ENCODE measurements at regions not wholly inside any gene's neighbourhood (a gene's known extent, or its start where the extent isn't known, plus 50 kb on each side); places are given as distances from the start of the nearest gene placed in this dataset.

DNA sequence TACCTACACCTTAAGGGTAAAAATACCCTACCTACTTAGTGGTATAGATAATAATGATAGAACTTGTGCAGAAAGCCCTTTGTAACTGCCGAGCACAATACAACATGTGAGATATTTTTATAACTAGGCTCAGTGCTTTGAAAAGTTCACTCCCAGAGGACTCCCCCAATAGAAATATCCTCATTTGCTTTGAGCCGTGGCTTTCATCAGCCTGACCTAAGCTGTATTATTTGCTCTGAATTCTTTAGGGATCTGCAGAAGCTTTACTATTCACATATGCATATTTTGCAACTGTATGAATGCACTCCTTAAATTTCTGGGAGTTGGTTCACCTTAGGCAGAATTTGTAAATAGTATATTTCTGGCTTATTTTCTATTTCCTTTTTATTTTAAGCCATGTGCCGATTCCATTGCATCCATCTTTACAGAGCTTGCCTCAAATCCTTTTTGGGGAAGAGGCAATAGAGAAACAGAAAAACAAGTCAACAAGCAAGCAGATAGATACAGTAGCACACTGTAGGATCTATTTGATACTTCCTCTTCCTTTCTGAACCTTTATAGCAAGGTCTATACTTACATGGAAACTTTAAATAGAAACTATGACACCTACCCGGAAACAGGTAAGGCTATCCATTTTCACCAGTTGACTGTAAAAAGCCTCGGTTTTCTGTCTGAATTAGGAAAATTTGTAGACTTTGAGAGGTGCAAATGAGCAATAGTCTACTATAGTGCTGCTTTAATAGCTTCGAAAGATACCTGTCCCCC is 242.5 kb upstream of the VCX3A start:
- Histone ChIP-seq H3K27me3 (no peaks in the 10 kb centered on the region), H3K36me3 (replicated peaks in 1 of 2; ENCODE audit: insufficient read depth in 1 of 2, low read depth in 2 of 2) (no peaks in the 10 kb centered on the region), H3K4me1 (peaks cover 7% of the 10 kb centered on the region), H3K4me3 (no peak overlapping the region), H3K9me3 (no peaks in the 10 kb centered on the region), H3K27ac (no peak overlapping the region)
- TF ChIP-seq POLR2A (IDR thresholded peaks at IDR 0.05) (no peak), CTCF (IDR thresholded peaks at IDR 0.05) (no peak)
- intact Hi-C loops (cut with DNase I) = no loop called here
- WGBS, 2 donors = 83 to 87% methylated on average over 6 of the region's 6 CpGs
- ATAC-seq (no peak), DNase-seq (no peak)

- intact Hi-C loops (cut with DNase I) = no loop called here
- H3K4me1 ChIP-seq = no peaks in the 10 kb centered on the region
- no peak for TF ChIP-seq CTCF (IDR thresholded peaks at IDR 0.05)
- no peak for TF ChIP-seq POLR2A (IDR thresholded peaks at IDR 0.05)
- H3K36me3 ChIP-seq (replicated peaks in 1 of 2; ENCODE audit: insufficient read depth in 1 of 2, low read depth in 2 of 2) = no peaks in the 10 kb centered on the region
- no peaks in the 10 kb centered on the region for H3K27me3 ChIP-seq
- no peak for DNase-seq
- ATAC-seq = no peak
- no peaks in the 10 kb centered on the region for H3K9me3 ChIP-seq
- no peak overlapping the region for H3K4me3 ChIP-seq
- H3K27ac ChIP-seq = no peak overlapping the region
- WGBS, 2 donors = 95 to 100% methylated on average over 2 to 3 of the region's 3 CpGs
Measured at GRCh38 chrX:6770936-6771335, 236.0 kb upstream of the VCX3A start.

DNA sequence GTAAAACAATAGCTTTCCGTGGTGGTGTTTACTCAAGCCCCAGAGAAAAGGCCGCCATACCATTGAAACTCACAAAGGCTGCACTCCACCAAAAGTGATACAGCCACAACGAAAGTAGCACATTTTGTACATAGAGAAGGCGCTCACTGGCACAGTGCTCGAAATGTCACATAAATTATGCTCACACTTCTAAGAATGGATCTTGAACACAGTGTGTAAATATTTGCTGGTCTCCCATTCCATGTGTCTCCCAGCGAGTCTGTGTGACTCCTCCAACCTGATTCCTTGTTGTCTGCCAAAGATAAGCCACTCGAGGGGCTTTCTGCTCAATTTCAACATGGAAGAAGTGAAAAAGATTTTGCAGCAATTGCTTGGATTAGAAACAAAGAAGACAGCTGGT is 234.0 kb upstream of the VCX3A start:
- Histone ChIP-seq H3K9me3 (no peaks in the 10 kb centered on the region), H3K4me3 (no peak overlapping the region), H3K4me1 (no peaks in the 10 kb centered on the region), H3K27ac (no peak overlapping the region), H3K27me3 (no peaks in the 10 kb centered on the region), H3K36me3 (replicated peaks in 1 of 2; ENCODE audit: insufficient read depth in 1 of 2, low read depth in 2 of 2) (no peaks in the 10 kb centered on the region)
- DNase-seq (no peak), ATAC-seq (no peak)
- WGBS, 2 donors = 68 to 70% methylated on average over 7 of the region's 7 CpGs
- TF ChIP-seq POLR2A (IDR thresholded peaks at IDR 0.05) (no peak), CTCF (IDR thresholded peaks at IDR 0.05) (no peak)
- intact Hi-C loops (cut with DNase I) = no loop called here

DNA sequence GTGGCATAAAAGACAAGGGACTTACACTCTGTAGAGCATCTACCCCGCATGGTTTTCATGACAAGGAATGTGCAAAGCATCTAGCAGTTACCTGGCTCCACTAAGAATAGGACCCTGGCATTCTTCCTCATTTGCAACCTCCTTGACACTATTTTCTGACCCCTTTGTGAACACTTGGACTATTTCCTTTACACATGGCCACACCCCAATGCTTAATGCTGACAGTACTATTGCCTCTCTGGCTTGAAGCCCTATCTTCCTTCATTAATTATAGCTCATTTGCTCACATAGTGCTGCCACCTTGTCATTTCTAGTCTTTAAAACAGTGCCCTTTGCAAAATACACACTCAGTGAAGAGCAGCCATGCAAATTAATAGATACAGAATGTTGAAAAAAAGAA is 226.3 kb upstream of the VCX3A start:
- intact Hi-C loops (cut with DNase I) = no loop called here
- no peak for DNase-seq
- H3K4me1 ChIP-seq = no peaks in the 10 kb centered on the region
- no peaks in the 10 kb centered on the region for H3K27me3 ChIP-seq
- no peak for TF ChIP-seq CTCF (IDR thresholded peaks at IDR 0.05)
- no peak for TF ChIP-seq POLR2A (IDR thresholded peaks at IDR 0.05)
- no peaks in the 10 kb centered on the region for H3K9me3 ChIP-seq
- H3K36me3 ChIP-seq (replicated peaks in 1 of 2; ENCODE audit: insufficient read depth in 1 of 2, low read depth in 2 of 2) = no peaks in the 10 kb centered on the region
- ATAC-seq = no peak
- no peak overlapping the region for H3K27ac ChIP-seq
- 100% methylated on average over 1 of the region's 1 CpG for WGBS, 2 donors
- H3K4me3 ChIP-seq = no peak overlapping the region

Measured in body of pancreas (tissue), 4 donors.